Neural progenitor cell (in vitro differentiated cells): ENCODE measurements at regions not wholly inside any gene's neighbourhood (a gene's known extent, or its start where the extent isn't known, plus 50 kb on each side); places are given as distances from the start of the nearest gene placed in this dataset.
"Not testable (repeated sequence)": the region's sequence is repeated elsewhere in the genome, so short reads cannot be mapped to it uniquely, and the experiment has no call there.

ENCODE experiments used
- CTCF ChIP-seq: fragments of 200-600 bp; sonication (generic); IDR thresholded peaks from 2 replicates; pipeline ENCODE4 v1.5.1; 2017; ENCODE audit warnings: antibody characterized with exemption, mild to moderate bottlenecking
- EZH2 ChIP-seq: fragments of 200-600 bp; sonication (generic); IDR thresholded peaks from 2 replicates; pipeline ENCODE4 v1.6.1; 2017; ENCODE audit warnings: antibody characterized with exemption, mild to moderate bottlenecking, moderate library complexity
- EZH2phosphoT487 ChIP-seq: fragments of 200-600 bp; sonication (generic); IDR thresholded peaks from 2 replicates; pipeline ENCODE4 v1.6.1; 2017; ENCODE audit warnings: antibody characterized with exemption

DNA sequence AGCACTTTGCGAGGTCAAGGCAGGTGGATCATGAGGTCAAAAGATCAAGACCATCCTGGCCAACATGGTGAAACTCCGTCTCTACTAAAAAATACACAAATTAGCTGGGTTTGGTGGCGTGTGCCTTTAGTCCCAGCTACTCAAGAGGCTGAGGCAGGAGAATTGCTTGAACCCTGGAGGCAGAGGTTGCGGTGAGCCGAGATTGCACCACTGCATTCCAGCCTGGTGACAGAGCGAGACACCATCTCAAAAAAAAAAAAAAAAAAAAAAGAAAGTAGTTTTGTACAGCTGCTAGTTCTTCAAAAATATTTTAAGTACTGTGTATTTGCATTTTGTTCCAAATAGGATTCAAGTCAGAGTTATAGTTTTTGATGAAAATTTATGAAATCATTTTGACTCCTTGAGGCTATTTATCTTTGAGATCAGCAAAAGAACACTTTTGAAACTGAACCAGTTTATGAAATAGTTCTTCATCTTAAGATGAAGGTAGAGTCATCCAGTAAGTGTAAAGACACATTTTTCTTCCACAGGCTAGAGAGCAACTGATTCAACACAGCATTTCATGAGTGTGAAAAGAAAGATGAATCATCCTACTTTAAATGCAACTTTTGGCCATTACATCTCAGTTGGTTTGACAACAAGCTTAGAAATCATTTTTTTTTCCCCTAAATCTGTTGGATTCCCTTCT lies 416.5 kb upstream of the KCNMB2 start:
- TF ChIP-seq CTCF, EZH2phosphoT487, EZH2: not testable (repeated sequence)
